NCI-H1048 (cell line): ENCODE measurements at regions not wholly inside any gene's neighbourhood (a gene's known extent, or its start where the extent isn't known, plus 50 kb on each side); places are given as distances from the start of the nearest gene placed in this dataset.

Source experiments
- DNase-seq: peaks from one replicate; lab custom pipeline; 2025; lab: John Stamatoyannopoulos, UW

- no peak for DNase-seq
Observed at GRCh38 chr17:72520665-72521303, 400.0 kb downstream of the SOX9 start.

DNA sequence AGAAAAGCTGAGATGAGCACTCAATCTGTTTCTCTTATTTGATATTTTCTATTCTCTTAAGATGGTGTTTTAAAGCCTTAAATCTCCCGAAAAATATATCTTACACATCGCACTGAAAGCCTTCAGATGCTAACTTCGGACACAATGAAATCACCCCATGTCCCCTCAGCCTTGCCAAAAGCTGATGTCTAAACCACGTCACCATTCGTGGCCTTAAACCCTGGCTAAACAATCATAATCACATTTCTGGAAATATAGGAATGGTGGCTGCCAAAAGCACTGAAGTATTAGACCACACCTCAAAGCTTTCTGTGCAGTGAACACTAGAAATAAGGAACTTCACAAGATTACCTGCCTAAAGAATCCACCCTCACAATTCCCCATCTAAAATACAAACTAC is 402.7 kb downstream of the SOX9 start:
- no peak for DNase-seq

- no peak for DNase-seq
Observed at GRCh38 chr17:72525225-72526015, 404.6 kb downstream of the SOX9 start.

DNA sequence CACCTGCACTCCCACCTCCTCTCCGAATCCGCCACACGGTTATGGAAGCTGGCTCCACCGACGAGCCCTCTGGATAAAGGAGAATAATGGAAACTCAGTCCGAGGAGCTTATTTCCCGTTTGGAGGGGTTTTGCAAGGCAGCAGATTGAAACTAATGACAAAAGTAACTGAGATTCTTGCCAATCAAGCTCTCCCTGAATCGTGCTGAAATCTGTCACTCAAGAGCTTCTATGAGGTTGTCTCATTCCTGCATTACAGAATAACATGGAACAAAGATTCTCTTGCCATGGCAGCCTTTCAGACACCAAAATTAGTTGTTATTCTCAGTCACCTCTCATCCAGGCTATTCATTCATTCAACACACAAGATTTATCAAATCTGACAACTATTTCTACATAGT is 405.9 kb downstream of the SOX9 start:
- DNase-seq: no peak

GRCh38 chr17:72527789-72528188 is 407.0 kb downstream of the SOX9 start:
- no peak for DNase-seq

GRCh38 chr17:72528683-72529082 is 407.9 kb downstream of the SOX9 start:
- no peak for DNase-seq

GRCh38 chr17:72529386-72529785 is 408.6 kb downstream of the SOX9 start:
- no peak for DNase-seq

DNA sequence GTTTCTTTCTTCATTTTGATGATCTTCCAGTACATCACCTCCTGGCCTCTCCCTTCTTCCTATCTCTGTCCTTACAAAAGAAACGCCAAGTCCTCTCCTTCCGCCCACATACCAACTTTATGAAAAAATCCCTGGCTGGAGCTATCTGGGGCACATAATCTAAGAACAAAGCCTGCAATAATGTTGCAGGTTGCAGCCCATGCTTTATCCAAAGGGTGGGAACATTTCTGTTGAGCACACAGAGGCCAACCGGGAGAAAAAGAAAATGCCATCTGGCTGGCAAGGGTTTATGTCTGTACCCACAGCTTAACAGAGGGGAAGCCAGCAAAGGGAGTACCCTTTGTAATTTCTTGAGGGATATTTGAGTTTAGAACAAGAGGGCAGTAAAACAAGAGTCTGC is 409.6 kb downstream of the SOX9 start:
- no peak for DNase-seq

DNA sequence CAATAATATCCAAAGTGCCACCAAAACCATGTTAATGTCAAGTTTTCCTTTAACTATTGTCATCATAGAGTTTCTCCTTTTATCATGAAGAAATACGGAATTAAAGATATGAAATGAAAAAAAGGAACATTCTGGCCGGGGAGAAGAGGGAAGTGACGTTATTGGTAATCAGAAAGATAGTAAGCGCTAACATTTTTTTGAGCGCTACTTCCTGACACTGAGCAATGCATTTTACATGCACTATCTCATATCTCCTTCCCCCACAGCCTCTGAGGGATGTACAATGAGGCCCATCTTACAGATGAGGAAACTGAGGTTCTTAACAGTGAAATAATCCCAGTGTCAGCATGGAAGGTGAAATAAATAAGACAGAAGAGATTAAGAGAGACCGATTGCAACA is 410.9 kb downstream of the SOX9 start:
- no peak for DNase-seq

DNA sequence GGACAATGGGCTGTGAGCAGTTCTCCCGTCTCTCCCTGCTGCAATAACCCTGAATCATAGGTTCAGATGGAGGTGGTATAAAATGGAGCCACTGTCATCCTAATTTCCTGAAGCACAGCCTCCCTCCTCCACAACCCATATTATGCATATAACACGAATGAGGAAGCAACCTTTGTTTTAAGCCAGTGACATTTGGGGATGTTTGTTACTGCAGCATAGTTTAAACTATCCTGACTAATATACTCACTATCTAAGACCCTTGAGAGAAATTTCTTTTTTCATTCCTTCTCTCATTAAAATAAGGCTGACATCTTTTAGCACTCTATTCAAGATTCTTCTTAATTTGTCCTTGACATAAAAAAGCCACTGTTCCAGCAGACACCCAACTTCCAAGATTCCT is 413.4 kb downstream of the SOX9 start:
- DNase-seq: no peak

DNA sequence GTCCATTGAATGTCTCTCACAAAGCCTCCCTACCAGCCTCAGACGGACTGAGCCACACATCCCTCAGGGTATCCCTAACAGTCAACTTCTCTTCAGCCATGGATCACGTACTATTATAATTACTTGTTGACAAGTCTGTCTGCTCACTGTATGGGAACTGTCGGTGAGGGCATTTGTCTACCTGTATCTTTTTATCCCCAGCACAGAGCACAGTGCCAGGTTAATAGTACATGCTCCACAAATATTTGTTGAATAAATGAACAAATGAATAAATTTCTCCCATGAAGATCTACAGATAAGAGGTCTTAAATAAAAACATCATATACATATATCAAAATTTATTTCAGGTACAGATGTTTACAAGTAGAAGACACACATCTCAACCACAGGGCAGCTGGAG is 414.0 kb downstream of the SOX9 start:
- no peak for DNase-seq

DNA sequence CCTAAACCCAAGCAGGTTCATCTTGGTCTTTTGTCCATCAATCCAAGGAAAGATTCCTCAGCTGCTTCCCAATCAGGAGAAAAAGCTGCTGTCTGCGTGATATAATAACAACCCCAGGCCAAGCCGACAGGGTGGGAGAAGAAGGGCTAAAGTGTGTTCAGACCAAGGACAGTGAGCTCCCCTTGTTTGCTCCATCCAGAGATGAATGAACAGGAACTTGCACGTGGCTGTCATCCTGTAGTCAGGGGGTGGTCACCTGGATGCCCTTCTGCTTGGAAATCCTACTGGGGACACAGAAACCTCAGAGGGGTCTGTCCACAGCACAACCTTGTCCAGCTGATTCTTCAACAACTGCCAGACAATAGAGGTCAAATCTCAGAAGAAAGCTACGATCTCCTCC is 414.5 kb downstream of the SOX9 start:
- DNase-seq: no peak

DNA sequence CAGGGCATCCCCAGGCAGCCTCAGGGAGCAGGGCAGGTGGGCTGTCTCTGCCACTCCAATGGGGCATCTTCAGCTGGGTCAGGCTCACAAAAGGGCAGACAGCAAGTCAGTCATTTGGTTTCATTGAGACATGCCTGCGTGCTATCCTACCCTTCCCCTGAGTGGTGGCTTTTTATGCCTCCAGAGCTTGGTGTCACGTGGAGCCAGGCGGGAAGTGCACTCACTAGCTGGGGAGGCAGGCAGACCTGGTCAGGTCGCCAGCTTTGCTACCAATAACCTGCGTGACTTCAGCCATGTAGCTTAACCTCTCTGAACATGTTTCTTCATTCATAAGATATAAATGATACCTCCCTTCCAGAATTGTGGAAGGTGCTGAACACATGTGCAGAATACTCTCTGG is 415.0 kb downstream of the SOX9 start:
- no peak for DNase-seq

DNA sequence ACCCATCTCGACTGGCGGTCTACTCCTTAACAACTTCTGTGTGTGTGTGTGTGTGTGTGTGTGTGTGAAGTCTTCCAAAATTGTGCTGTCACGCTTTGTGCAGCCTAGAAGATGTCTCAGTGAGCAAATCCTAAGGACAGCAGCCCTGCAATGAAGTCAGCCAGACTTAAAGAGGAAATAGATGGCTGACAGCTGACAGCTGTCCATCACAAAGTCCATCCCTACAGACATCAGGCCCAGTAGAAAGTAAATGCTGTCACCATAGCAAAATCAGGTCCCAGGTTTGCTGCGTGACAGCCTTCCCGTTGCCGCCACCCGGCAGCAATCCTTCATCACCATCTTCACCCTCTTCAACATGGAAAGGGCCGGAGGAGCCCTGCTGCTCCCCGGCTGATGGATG is 416.0 kb downstream of the SOX9 start:
- no peak for DNase-seq

DNA sequence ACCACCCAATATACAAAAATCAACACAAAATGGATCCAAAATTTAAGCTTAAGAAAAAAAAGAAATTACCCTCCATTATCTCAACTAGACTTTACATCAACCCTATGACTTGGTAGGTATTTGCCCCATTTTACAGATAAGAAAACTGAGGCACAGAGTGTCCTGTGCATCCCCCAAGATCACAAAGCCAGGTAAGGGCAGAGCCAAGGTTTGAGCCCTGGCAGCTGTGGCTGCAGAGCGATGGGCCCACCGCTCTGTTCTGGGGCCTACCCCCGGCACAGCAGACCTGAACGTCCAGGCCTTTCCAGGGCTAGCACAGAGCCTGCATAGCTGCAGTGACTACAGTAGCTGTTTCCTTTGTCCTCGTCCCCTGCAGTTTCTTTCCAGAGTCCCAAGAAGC is 417.6 kb downstream of the SOX9 start:
- no peak for DNase-seq

- no peak for DNase-seq
Observed at GRCh38 chr17:72538901-72539352, 418.1 kb downstream of the SOX9 start.

DNA sequence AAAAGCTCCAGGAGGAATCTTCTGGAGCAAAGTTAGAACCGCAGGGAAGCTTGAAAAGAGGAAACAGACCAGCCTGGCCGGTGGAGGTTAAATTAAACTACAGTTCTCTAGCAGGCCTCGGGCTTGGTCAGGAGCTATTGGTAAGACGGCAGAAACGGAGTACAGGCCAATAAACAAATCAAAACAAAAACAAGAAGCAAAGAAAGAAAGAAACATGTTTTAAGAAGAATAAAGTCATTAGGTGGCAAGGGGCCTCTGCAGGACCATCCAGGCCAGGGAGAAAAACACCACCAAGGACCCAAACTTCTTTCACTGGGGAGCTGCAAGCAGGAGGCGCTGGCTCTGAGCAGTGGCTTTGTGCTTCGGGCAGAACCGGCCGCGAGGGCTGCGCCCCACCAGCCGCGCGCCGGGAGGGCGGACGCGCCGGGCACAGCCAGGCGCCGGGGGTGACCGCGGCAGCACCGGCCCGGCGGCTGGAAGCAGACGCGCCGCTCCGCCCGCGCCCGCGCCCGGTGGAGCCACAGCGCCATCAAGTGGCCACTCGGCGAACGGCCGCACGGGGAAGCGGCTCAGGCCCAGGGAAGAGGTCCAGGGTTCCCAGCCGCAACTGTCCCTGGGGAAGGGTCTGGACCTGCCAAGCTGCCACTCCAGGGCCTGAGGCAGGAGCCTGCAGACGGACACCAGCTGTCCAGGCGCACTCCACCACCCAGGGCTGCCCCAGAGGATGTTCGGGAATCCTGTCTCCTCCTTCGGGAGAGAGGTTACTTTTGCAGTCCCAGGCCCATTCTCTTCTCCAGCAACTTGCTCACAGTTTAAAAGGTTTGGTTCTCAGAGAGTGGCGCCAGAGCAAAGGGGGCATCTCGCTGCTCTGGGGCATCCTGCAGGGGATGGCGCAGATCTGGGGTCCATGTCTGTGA is 419.4 kb downstream of the SOX9 start:
- DNase-seq: peak; percentile 43

- DNase-seq: no peak
Observed at GRCh38 chr17:72542317-72542716, 421.5 kb downstream of the SOX9 start.

DNA sequence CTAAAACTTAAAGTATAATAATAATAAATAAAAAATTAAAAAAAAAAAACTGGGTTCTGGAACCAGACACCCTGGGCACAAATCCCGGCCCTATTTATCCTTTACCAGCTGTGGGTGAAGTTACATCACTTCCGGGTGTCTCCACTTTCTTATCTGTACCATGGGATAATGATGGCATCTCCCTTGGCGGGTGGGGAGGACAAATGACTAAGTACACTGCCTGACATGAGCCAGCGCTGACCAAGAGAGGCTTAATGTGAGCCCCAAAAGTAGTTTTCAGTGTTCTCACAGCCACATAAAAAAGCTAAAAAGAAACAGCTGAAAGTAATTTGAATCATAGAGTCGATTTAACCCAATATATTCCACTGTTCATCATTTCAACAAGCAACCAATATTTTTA is 424.9 kb downstream of the SOX9 start:
- DNase-seq: no peak

- no peak for DNase-seq
Observed at GRCh38 chr17:72553051-72553755, 432.4 kb downstream of the SOX9 start.

GRCh38 chr17:72554508-72554907 is 433.7 kb downstream of the SOX9 start:
- no peak for DNase-seq

- no peak for DNase-seq
Observed at GRCh38 chr17:72555052-72555451, 434.2 kb downstream of the SOX9 start.
